Keratinocyte (primary cell): ENCODE measurements at regions not wholly inside any gene's neighbourhood (a gene's known extent, or its start where the extent isn't known, plus 50 kb on each side); places are given as distances from the start of the nearest gene placed in this dataset.

ENCODE experiments used
- DNase-seq: peaks from one replicate; pipeline ENCODE4 v3.0.0-alpha.2; 2011; ENCODE audit warnings: low read depth, missing footprints, low spot score
- FAIRE-seq: peaks from 2 replicates; lab custom pipeline; 2011; peaks lifted over from hg19 to GRCh38; lab: Jason Lieb, UNC
- H2AFZ ChIP-seq: 2 replicates; pipeline ENCODE4 v1.6.0; 2012; ENCODE audit warnings: low read length, control low read depth, inconsistent platforms; ENCODE audit not compliant: control insufficient read depth
- H3K27ac ChIP-seq: 2 replicates; pipeline ENCODE4 v1.5.1; 2011; ENCODE audit warnings: low read length; ENCODE audit not compliant: control insufficient read depth, insufficient read depth
- H3K27me3 ChIP-seq: 3 replicates; pipeline ENCODE4 v1.6.0; 2011; ENCODE audit warnings: low read length; ENCODE audit not compliant: control insufficient read depth, insufficient read depth; ENCODE audit errors: extremely low read depth
- H3K36me3 ChIP-seq, 2 experiments: 2 replicates in 1 of 2; 3 replicates in 1 of 2; pipeline ENCODE4 v1.5.1; 2011; ENCODE audit warnings: low read length in 2 of 2, mild to moderate bottlenecking in 1 of 2; ENCODE audit not compliant: control insufficient read depth in 2 of 2, insufficient read depth in 2 of 2; ENCODE audit errors: extremely low read depth in 1 of 2
- H3K4me1 ChIP-seq: 3 replicates; pipeline ENCODE4 v1.5.1; 2011; ENCODE audit warnings: low read length; ENCODE audit not compliant: control insufficient read depth, insufficient read depth; ENCODE audit errors: extremely low read depth
- H3K4me2 ChIP-seq: 3 replicates; pipeline ENCODE4 v1.6.0; 2011; ENCODE audit warnings: low read depth, low read length; ENCODE audit not compliant: control insufficient read depth, insufficient read depth; ENCODE audit errors: extremely low read depth
- H3K4me3 ChIP-seq, 3 experiments: fragments of 200-600 bp in 1 of 3; sonication (generic) in 1 of 3; 2 replicates in 2 of 3; 3 replicates in 1 of 3; pipeline ENCODE4 v1.5.1; 2011 to 2016; ENCODE audit warnings: low read length in 3 of 3, mild to moderate bottlenecking in 3 of 3, control low read depth in 2 of 3, inconsistent platforms in 1 of 3, low read depth in 1 of 3, mixed read lengths in 1 of 3, mixed run types in 1 of 3, moderate library complexity in 1 of 3; ENCODE audit not compliant: control insufficient read depth in 2 of 3, insufficient read depth in 2 of 3; ENCODE audit errors: extremely low read depth in 1 of 3
- H3K79me2 ChIP-seq: 2 replicates; pipeline ENCODE4 v1.6.0; 2012; ENCODE audit warnings: low read length; ENCODE audit not compliant: control insufficient read depth, insufficient read depth
- H3K9ac ChIP-seq: 3 replicates; pipeline ENCODE4 v1.6.0; 2011; ENCODE audit warnings: low read length; ENCODE audit not compliant: control insufficient read depth, insufficient read depth; ENCODE audit errors: extremely low read depth
- H3K9me1 ChIP-seq: 3 replicates; pipeline ENCODE4 v1.6.0; 2011; ENCODE audit warnings: low read length; ENCODE audit not compliant: control insufficient read depth, insufficient read depth; ENCODE audit errors: extremely low read depth
- H3K9me3 ChIP-seq: 2 replicates; pipeline ENCODE4 v1.5.1; 2012; ENCODE audit warnings: low read depth, low read length; ENCODE audit not compliant: control insufficient read depth
- H4K20me1 ChIP-seq: 3 replicates; pipeline ENCODE4 v1.6.0; 2011; ENCODE audit warnings: low read length; ENCODE audit not compliant: control insufficient read depth, insufficient read depth; ENCODE audit errors: extremely low read depth
- EZH2 ChIP-seq: IDR thresholded peaks from one replicate; pipeline ENCODE4 v1.6.1; 2012; ENCODE audit warnings: inconsistent platforms, mild to moderate bottlenecking, low read length, moderate library complexity
- dilution Hi-C: fragments of 300-500 bp; cut with MboI; formaldehyde crosslinking; loops from one replicate; pipeline ENCODE4 v1.7.0; 2020; ENCODE audit warnings: low sequenced_read_pairs; ENCODE audit not compliant: extremely low pct_ligation_motif_present
- TF ChIP-seq, protein P1 (sequence below), 3 experiments: IDR thresholded peaks in 1 of 3; conservative IDR thresholded peaks in 1 of 3; optimal IDR thresholded peaks in 1 of 3; 2 replicates in 2 of 3; 3 replicates in 1 of 3; pipeline versions ENCODE3 to v1.5.1; 2011; ENCODE audit warnings: low read length in 3 of 3, mild to moderate bottlenecking in 3 of 3, moderate library complexity in 2 of 3, control low read depth in 1 of 3, inconsistent platforms in 1 of 3; ENCODE audit not compliant: insufficient read depth in 2 of 3; ENCODE audit errors: extremely low read depth in 1 of 3

DNA sequence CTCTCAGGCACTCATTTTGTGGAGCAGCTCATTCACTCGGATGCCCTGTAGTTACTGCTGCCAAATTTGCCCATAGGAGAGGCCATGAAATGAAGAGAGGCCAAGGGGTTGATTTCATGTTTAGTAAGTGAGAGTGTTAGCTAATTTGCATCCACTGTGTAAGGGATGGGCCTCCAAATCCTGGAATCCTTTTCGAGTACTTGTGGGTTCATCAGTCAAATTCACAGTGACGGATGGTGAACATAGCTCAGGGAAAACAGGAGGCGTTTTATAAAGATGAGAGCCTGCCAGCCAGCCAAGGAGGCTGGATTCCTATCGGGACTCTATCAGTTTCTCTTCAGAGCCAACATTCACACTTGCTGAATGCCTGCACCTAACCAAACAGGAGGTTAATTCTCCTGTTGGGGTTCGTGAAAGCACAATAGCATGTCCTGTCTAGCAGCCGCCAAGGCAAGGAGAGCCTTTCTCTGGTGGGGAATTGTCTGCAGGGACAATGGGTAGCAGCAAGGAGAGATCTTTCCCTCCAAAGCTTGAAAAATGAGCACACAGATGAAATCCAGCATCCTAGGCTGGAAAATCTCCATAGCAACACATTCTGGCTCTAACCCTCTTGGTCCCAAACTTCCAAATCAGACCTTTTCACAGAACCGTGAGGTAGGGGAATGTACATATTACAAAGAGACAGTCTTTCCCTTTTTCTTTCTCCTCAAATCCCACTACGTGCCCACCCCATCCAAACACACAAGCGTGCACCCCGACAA lies 231.4 kb upstream of the ECI2 start:
- H2AFZ ChIP-seq, result no peak overlapping the region
- no peaks in the 10 kb centered on the region for H3K27me3 ChIP-seq
- H3K36me3 ChIP-seq, result no peaks in the 10 kb centered on the region
- TF ChIP-seq EZH2, result no peak
- TF ChIP-seq, protein P1, sequence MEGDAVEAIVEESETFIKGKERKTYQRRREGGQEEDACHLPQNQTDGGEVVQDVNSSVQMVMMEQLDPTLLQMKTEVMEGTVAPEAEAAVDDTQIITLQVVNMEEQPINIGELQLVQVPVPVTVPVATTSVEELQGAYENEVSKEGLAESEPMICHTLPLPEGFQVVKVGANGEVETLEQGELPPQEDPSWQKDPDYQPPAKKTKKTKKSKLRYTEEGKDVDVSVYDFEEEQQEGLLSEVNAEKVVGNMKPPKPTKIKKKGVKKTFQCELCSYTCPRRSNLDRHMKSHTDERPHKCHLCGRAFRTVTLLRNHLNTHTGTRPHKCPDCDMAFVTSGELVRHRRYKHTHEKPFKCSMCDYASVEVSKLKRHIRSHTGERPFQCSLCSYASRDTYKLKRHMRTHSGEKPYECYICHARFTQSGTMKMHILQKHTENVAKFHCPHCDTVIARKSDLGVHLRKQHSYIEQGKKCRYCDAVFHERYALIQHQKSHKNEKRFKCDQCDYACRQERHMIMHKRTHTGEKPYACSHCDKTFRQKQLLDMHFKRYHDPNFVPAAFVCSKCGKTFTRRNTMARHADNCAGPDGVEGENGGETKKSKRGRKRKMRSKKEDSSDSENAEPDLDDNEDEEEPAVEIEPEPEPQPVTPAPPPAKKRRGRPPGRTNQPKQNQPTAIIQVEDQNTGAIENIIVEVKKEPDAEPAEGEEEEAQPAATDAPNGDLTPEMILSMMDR (optimal IDR thresholded peaks at IDR 0.05 in 1 of 3, IDR thresholded peaks at IDR 0.05 in 1 of 3, conservative IDR thresholded peaks at IDR 0.05 in 1 of 3; ENCODE audit: extremely low read depth in 1 of 3, insufficient read depth in 2 of 3, low read length in 3 of 3), result no peak
- no peaks in the 10 kb centered on the region for H4K20me1 ChIP-seq
- H3K9me3 ChIP-seq, result no peaks in the 10 kb centered on the region
- H3K4me1 ChIP-seq, result peaks cover 18% of the 10 kb centered on the region
- no peak overlapping the region for H3K27ac ChIP-seq
- H3K79me2 ChIP-seq, result no peaks in the 10 kb centered on the region
- H3K4me2 ChIP-seq, result no peak overlapping the region
- H3K9me1 ChIP-seq, result no peaks in the 10 kb centered on the region
- no peak overlapping the region for H3K4me3 ChIP-seq
- dilution Hi-C loops, result no loop called here
- FAIRE-seq, result no peak
- no peak overlapping the region for H3K9ac ChIP-seq
- DNase-seq, result no peak

DNA sequence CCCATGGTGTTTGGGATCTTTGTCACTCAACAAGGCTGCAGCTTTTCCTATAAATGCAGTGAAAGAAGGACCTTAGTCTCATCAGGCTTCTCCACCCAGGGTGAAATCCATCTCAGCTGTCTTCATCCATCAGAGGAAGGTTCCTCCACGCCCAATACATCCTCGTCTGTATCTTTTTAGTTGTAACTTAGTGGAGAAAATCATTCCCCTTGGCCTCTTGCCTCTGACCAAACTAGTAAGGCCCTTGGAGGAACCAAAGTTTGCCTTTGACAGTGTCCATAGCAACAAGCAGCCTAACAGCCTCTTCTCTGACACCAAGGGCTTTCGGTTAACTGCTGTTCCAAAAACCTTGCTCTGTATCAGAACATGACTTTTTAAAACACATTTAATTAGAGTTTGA lies 230.3 kb upstream of the ECI2 start:
- TF ChIP-seq EZH2, result no peak
- TF ChIP-seq, protein P1 (optimal IDR thresholded peaks at IDR 0.05 in 1 of 3, IDR thresholded peaks at IDR 0.05 in 1 of 3, conservative IDR thresholded peaks at IDR 0.05 in 1 of 3; ENCODE audit: extremely low read depth in 1 of 3, insufficient read depth in 2 of 3, low read length in 3 of 3), result no peak
- Histone ChIP-seq H3K27me3 (no peaks in the 10 kb centered on the region), H3K9ac (no peak overlapping the region), H3K27ac (no peak overlapping the region), H3K9me3 (no peaks in the 10 kb centered on the region), H3K79me2 (no peaks in the 10 kb centered on the region), H3K4me3 (no peak overlapping the region), H3K4me2 (no peak overlapping the region), H4K20me1 (no peaks in the 10 kb centered on the region), H3K4me1 (peaks cover 16% of the 10 kb centered on the region), H2AFZ (no peak overlapping the region), H3K36me3 (no peaks in the 10 kb centered on the region), H3K9me1 (no peaks in the 10 kb centered on the region)
- FAIRE-seq, result no peak
- DNase-seq, result no peak
- dilution Hi-C loops, result no loop called here
